H1 (cell line): ENCODE measurements at regions not wholly inside any gene's neighbourhood (a gene's known extent, or its start where the extent isn't known, plus 50 kb on each side); places are given as distances from the start of the nearest gene placed in this dataset.

ENCODE experiments used
- CTCF ChIA-PET: fragments of 300-600 bp; sonication (Branson Sonifier 250); formaldehyde crosslinking; loops from one replicate; lab custom pipeline; 2021; ENCODE audit not compliant: partially characterized antibody; lab: Charles Lee
- POLR2A ChIA-PET: fragments of 300-600 bp; sonication (Branson Sonifier 250); formaldehyde crosslinking; loops from one replicate; lab custom pipeline; 2021; ENCODE audit warnings: inconsistent platforms; ENCODE audit not compliant: partially characterized antibody; lab: Charles Lee
- DNase-seq, 2 experiments: peaks; one replicate each; pipeline versions ENCODE4 v3.0.0 to v3.0.0-alpha.2; 2010 to 2022; ENCODE audit warnings: low spot score in 2 of 2, low read depth in 1 of 2, mixed read lengths in 1 of 2
- FAIRE-seq: peaks from 2 replicates; lab custom pipeline; 2011; peaks lifted over from hg19 to GRCh38; lab: Jason Lieb, UNC
- H2AFZ ChIP-seq: 2 replicates; pipeline ENCODE4 v1.8.1; 2012; ENCODE audit warnings: low read length, inconsistent platforms
- H2AK5ac ChIP-seq: 2 replicates; pipeline ENCODE4 v1.6.1; 2013; ENCODE audit warnings: low read depth, low read length
- H2BK120ac ChIP-seq: replicated peaks from 2 replicates; pipeline ENCODE3; 2013; ENCODE audit warnings: low read depth, low read length, inconsistent platforms
- H2BK12ac ChIP-seq: 2 replicates; pipeline ENCODE4 v1.6.1; 2013; ENCODE audit warnings: low read depth, low read length
- H2BK15ac ChIP-seq: 2 replicates; pipeline ENCODE4 v1.6.1; 2013; ENCODE audit warnings: low read length
- H2BK20ac ChIP-seq: 2 replicates; pipeline ENCODE4 v1.6.1; 2013; ENCODE audit warnings: low read length
- H2BK5ac ChIP-seq: 2 replicates; pipeline ENCODE4 v1.6.1; 2013; ENCODE audit warnings: low read depth, low read length
- H3K14ac ChIP-seq: 2 replicates; pipeline ENCODE4 v1.6.1; 2013; ENCODE audit warnings: inconsistent platforms; ENCODE audit not compliant: insufficient read length
- H3K18ac ChIP-seq: 2 replicates; pipeline ENCODE4 v1.6.1; 2013; ENCODE audit warnings: low read length; ENCODE audit errors: extremely low read depth
- H3K23ac ChIP-seq: 2 replicates; pipeline ENCODE4 v1.6.1; 2013; ENCODE audit warnings: inconsistent platforms; ENCODE audit not compliant: insufficient read length
- H3K23me2 ChIP-seq: 2 replicates; pipeline ENCODE4 v1.6.1; 2013; ENCODE audit warnings: low read depth, low read length
- H3K27ac ChIP-seq: 2 replicates; pipeline ENCODE4 v1.6.1; 2011; ENCODE audit warnings: low read depth, low read length, inconsistent platforms
- H3K27me3 ChIP-seq, 4 experiments: replicated peaks in 1 of 4; 1 replicate in 1 of 4; 2 replicates in 3 of 4; pipeline versions ENCODE4 v1.6.1 to v1.8.1; 2011 to 2013; ENCODE audit warnings: low read length in 3 of 4, mild to moderate bottlenecking in 3 of 4, inconsistent platforms in 2 of 4, mixed read lengths in 2 of 4, moderate library complexity in 1 of 4; ENCODE audit not compliant: control insufficient read depth in 3 of 4, insufficient read depth in 3 of 4; ENCODE audit errors: extremely low read depth in 1 of 4
- H3K36me3 ChIP-seq, 4 experiments: 2 replicates each; pipeline versions ENCODE4 v1.6.1 to v1.8.1; 2011 to 2013; ENCODE audit warnings: mild to moderate bottlenecking in 4 of 4, low read length in 3 of 4, moderate library complexity in 2 of 4, control low read depth in 1 of 4, inconsistent platforms in 1 of 4; ENCODE audit not compliant: insufficient read depth in 4 of 4, control insufficient read depth in 2 of 4
- H3K4ac ChIP-seq: replicated peaks from 2 replicates; pipeline ENCODE3; 2013; ENCODE audit warnings: low read length, low read depth, mixed read lengths, inconsistent platforms; ENCODE audit not compliant: insufficient read length
- H3K4me1 ChIP-seq, 4 experiments: replicated peaks in 1 of 4; 1 replicate in 1 of 4; 2 replicates in 3 of 4; pipeline versions ENCODE4 v1.6.1 to v1.8.1; 2011 to 2013; ENCODE audit warnings: low read length in 3 of 4, inconsistent platforms in 2 of 4, mixed read lengths in 1 of 4; ENCODE audit not compliant: insufficient read depth in 4 of 4, control insufficient read depth in 3 of 4
- H3K4me2 ChIP-seq, 2 experiments: 2 replicates each; pipeline versions ENCODE4 v1.6.1 to v1.8.1; 2011 to 2013; ENCODE audit warnings: low read depth in 2 of 2, low read length in 2 of 2, control low read depth in 1 of 2, inconsistent platforms in 1 of 2, mild to moderate bottlenecking in 1 of 2; ENCODE audit not compliant: insufficient read depth in 1 of 2
- H3K4me3 ChIP-seq, 4 experiments: fragments of 200-600, 300-600 bp in 1 of 4; sonication (generic), shearing (Covaris generic), sonication (Bioruptor Twin) in 1 of 4; 2 replicates each; pipeline versions ENCODE4 v1.5.1 to v1.8.1; 2011 to 2016; ENCODE audit warnings: low read length in 4 of 4, low read depth in 3 of 4, control low read depth in 2 of 4, inconsistent platforms in 2 of 4, mild to moderate bottlenecking in 2 of 4, mixed read lengths in 1 of 4, moderate library complexity in 1 of 4; ENCODE audit not compliant: insufficient read depth in 2 of 4; ENCODE audit errors: extremely low read depth in 1 of 4
- H3K56ac ChIP-seq: replicated peaks from 2 replicates; pipeline ENCODE3; 2013; ENCODE audit warnings: low read depth, mild to moderate bottlenecking, mixed read lengths, low read length, inconsistent platforms; ENCODE audit not compliant: insufficient read length
- H3K79me1 ChIP-seq: 2 replicates; pipeline ENCODE4 v1.6.1; 2013; ENCODE audit warnings: low read depth, low read length, control low read depth
- H3K79me2 ChIP-seq, 2 experiments: 2 replicates each; pipeline versions ENCODE4 v1.6.1 to v1.8.1; 2012 to 2013; ENCODE audit warnings: low read length in 2 of 2, mild to moderate bottlenecking in 2 of 2, inconsistent platforms in 1 of 2; ENCODE audit not compliant: insufficient read depth in 2 of 2, control insufficient read depth in 1 of 2
- H3K9ac ChIP-seq, 4 experiments: replicated peaks in 1 of 4; 1 replicate in 1 of 4; 2 replicates in 3 of 4; pipeline versions ENCODE4 v1.6.1 to v1.8.1; 2011 to 2013; ENCODE audit warnings: low read depth in 3 of 4, low read length in 3 of 4, control low read depth in 2 of 4, mild to moderate bottlenecking in 2 of 4, moderate library complexity in 2 of 4, inconsistent platforms in 1 of 4; ENCODE audit errors: extremely low read depth in 1 of 4
- H3K9me3 ChIP-seq, 2 experiments: 2 replicates each; pipeline versions ENCODE4 v1.6.1 to v1.8.1; 2012 to 2013; ENCODE audit warnings: mild to moderate bottlenecking in 2 of 2, moderate library complexity in 2 of 2, control low read depth in 1 of 2, inconsistent platforms in 1 of 2, low read depth in 1 of 2, low read length in 1 of 2, mixed read lengths in 1 of 2; ENCODE audit not compliant: insufficient read depth in 2 of 2
- H4K20me1 ChIP-seq, 2 experiments: replicated peaks in 1 of 2; 2 replicates each; pipeline versions ENCODE3 to v1.8.1; 2011 to 2013; ENCODE audit warnings: inconsistent platforms in 2 of 2, low read length in 2 of 2, mild to moderate bottlenecking in 1 of 2; ENCODE audit not compliant: insufficient read depth in 2 of 2, control insufficient read depth in 1 of 2
- H4K5ac ChIP-seq: 2 replicates; pipeline ENCODE4 v1.6.1; 2013; ENCODE audit warnings: low read length, low read depth, mixed read lengths, inconsistent platforms; ENCODE audit not compliant: insufficient read length
- H4K8ac ChIP-seq: 2 replicates; pipeline ENCODE4 v1.8.0; 2013; ENCODE audit warnings: mild to moderate bottlenecking, moderate library complexity, low read length, inconsistent platforms; ENCODE audit not compliant: insufficient read depth; ENCODE audit errors: extremely low read depth
- H4K91ac ChIP-seq: replicated peaks from 2 replicates; pipeline ENCODE3; 2013; ENCODE audit warnings: low read length, mixed read lengths, inconsistent platforms; ENCODE audit not compliant: insufficient read length
- BACH1 ChIP-seq: IDR thresholded peaks from 2 replicates; pipeline ENCODE4 v1.6.1; 2012; ENCODE audit warnings: low read length, improper control_type of control experiment
- CBX5 ChIP-seq: fragments of 300-800, 300-1000 bp; sonication (generic); IDR thresholded peaks from 2 replicates; pipeline ENCODE4 v1.7.1; 2016; ENCODE audit warnings: antibody characterized with exemption, low read length, low read depth
- CEBPB ChIP-seq: IDR thresholded peaks from 2 replicates; pipeline ENCODE4 v1.6.1; 2012; ENCODE audit warnings: low read depth, low read length
- CTBP2 ChIP-seq: IDR thresholded peaks from 2 replicates; pipeline ENCODE4 v1.7.0; 2011; ENCODE audit warnings: borderline replicate concordance, mild to moderate bottlenecking, moderate library complexity, mixed read lengths, low read length; ENCODE audit not compliant: insufficient read depth, insufficient read length
- KDM5A ChIP-seq: fragments of 200-600 bp; IDR thresholded peaks from 2 replicates; pipeline ENCODE4 v1.7.1; 2012; ENCODE audit warnings: mild to moderate bottlenecking, low read length, inconsistent platforms, mixed read lengths
- NANOG ChIP-seq: IDR thresholded peaks from 2 replicates; pipeline ENCODE4 v1.6.1; 2011; ENCODE audit warnings: low read length, low read depth, mild to moderate bottlenecking, inconsistent platforms; ENCODE audit not compliant: insufficient read depth, poor library complexity, severe bottlenecking
- RAD21 ChIP-seq, 2 experiments: IDR thresholded peaks in 1 of 2; conservative IDR thresholded peaks in 1 of 2; 2 replicates each; pipeline ENCODE4 v1.6.1; 2011; ENCODE audit warnings: low read depth in 2 of 2, low read length in 2 of 2, improper control_type of control experiment in 1 of 2, inconsistent platforms in 1 of 2, mild to moderate bottlenecking in 1 of 2, moderate library complexity in 1 of 2
- RBBP5 ChIP-seq: IDR thresholded peaks from 2 replicates; pipeline ENCODE4 v1.7.1; 2012; ENCODE audit warnings: low read depth, mild to moderate bottlenecking, inconsistent platforms, low read length, moderate library complexity, borderline replicate concordance
- SP2 ChIP-seq: IDR thresholded peaks from 2 replicates; pipeline ENCODE4 v1.6.1; 2012; ENCODE audit warnings: mild to moderate bottlenecking, low read length, inconsistent platforms
- SP4 ChIP-seq: IDR thresholded peaks from 2 replicates; pipeline ENCODE4 v1.6.1; 2012; ENCODE audit warnings: low read length, inconsistent platforms
- TEAD4 ChIP-seq: IDR thresholded peaks from 2 replicates; pipeline ENCODE4 v1.6.1; 2012; ENCODE audit warnings: low read depth, low read length, inconsistent platforms, mixed read lengths
- WGBS, 2 experiments: shearing (Covaris generic) in 1 of 2; methylation state at CpG; one replicate each; pipeline versions ENCODE4 v1.1.6 to v1.1.7; 2013 to 2015; ENCODE audit warnings: low lambda C conversion rate in 2 of 2, mixed read lengths in 2 of 2, inconsistent platforms in 1 of 2, low coverage in 1 of 2, missing lambda C conversion rate in 1 of 2; ENCODE audit not compliant: insufficient replicate concordance in 2 of 2, insufficient coverage in 1 of 2, insufficient read length in 1 of 2; ENCODE audit errors: extremely low coverage in 1 of 2, missing lambda C conversion rate in 1 of 2; 5-methylcytosine and 5-hydroxymethylcytosine counted together

- H3K27me3 ChIP-seq, result no peaks in the 10 kb centered on the region
- no peak overlapping the region for H3K4me2 ChIP-seq
- no peak overlapping the region for H3K4ac ChIP-seq
- H4K91ac ChIP-seq, result no peak overlapping the region
- no peak overlapping the region for H4K5ac ChIP-seq
- H3K4me3 ChIP-seq, result no peak overlapping the region
- CTCF ChIA-PET, result no interaction called here
- no peak overlapping the region for H3K56ac ChIP-seq
- H4K8ac ChIP-seq, result no peak overlapping the region
- FAIRE-seq, result no peak
- no peak overlapping the region for H3K14ac ChIP-seq
- no peaks in the 10 kb centered on the region for H4K20me1 ChIP-seq
- H3K23ac ChIP-seq, result no peak overlapping the region
- H3K36me3 ChIP-seq, result no peaks in the 10 kb centered on the region
- POLR2A ChIA-PET, result no interaction called here
- H3K9ac ChIP-seq, result no peak overlapping the region
- no peaks in the 10 kb centered on the region for H3K4me1 ChIP-seq
- no peak overlapping the region for H3K18ac ChIP-seq
- no peak overlapping the region for H3K27ac ChIP-seq
- no peak overlapping the region for H2BK20ac ChIP-seq
- H3K79me1 ChIP-seq, result no peaks in the 10 kb centered on the region
- H2BK12ac ChIP-seq, result no peak overlapping the region
- 94% methylated on average over 5 of the region's 5 CpGs; no CpG with 5 or more reads in 1 of the 2 experiments for WGBS, 2 experiments
- no peak overlapping the region for H2AK5ac ChIP-seq
- no peak overlapping the region for H2AFZ ChIP-seq
- H3K79me2 ChIP-seq, result no peaks in the 10 kb centered on the region
- DNase-seq, result no peak
- H2BK15ac ChIP-seq, result no peak overlapping the region
- no peak overlapping the region for H2BK5ac ChIP-seq
- H3K9me3 ChIP-seq, result no peaks in the 10 kb centered on the region; a peak in 1 of 4 replicates
- H2BK120ac ChIP-seq, result no peak overlapping the region
- no peaks in the 10 kb centered on the region for H3K23me2 ChIP-seq
- TF ChIP-seq KDM5A, result no peak
- no peak for TF ChIP-seq CBX5
- no peak for TF ChIP-seq SP4
- TF ChIP-seq RAD21 (IDR thresholded peaks at IDR 0.05 in 1 of 2, conservative IDR thresholded peaks at IDR 0.05 in 1 of 2; ENCODE audit: low read depth in 2 of 2, low read length in 2 of 2), result no peak
- TF ChIP-seq CEBPB, result no peak
- TF ChIP-seq RBBP5, result no peak
- TF ChIP-seq TEAD4, result no peak
- no peak for TF ChIP-seq NANOG
- no peak for TF ChIP-seq SP2
- TF ChIP-seq CTBP2, result no peak
- TF ChIP-seq BACH1, result no peak
Measured at GRCh38 chr2:237179161-237179560, 93.5 kb downstream of the COPS8 start.
